ENCODE measurements at regions not wholly inside any gene's neighbourhood (a gene's known extent, or its start where the extent isn't known, plus 50 kb on each side); places are given as distances from the start of the nearest gene placed in this dataset.
"Not testable (repeated sequence)": the region's sequence is repeated elsewhere in the genome, so short reads cannot be mapped to it uniquely, and the experiment has no call there.

- FAIRE-seq (no peak), DNase-seq (ENCODE audit: low read depth) (no peak)
- H3K27me3 ChIP-seq (ENCODE audit: control insufficient read depth, insufficient read depth, low read length), result no peaks in the 10 kb centered on the region
- no peak overlapping the region for H3K4me3 ChIP-seq (ENCODE audit: low read depth, low read length)
- TF ChIP-seq CTCF (IDR thresholded peaks at IDR 0.05; ENCODE audit: insufficient read depth, low read length, severe bottlenecking), result no peak
- H3K36me3 ChIP-seq (ENCODE audit: control insufficient read depth, insufficient read depth, low read length), result no peaks in the 10 kb centered on the region
These were observed 107.3 kb upstream of the POU3F1 start for GRCh38 chr1:38153778-38154470.

GRCh38 chr1:38153066-38153777 is 106.6 kb upstream of the POU3F1 start:
- H3K4me3 ChIP-seq (ENCODE audit: low read depth, low read length), result no peak overlapping the region
- H3K27me3 ChIP-seq (ENCODE audit: control insufficient read depth, insufficient read depth, low read length), result no peaks in the 10 kb centered on the region
- DNase-seq (ENCODE audit: low read depth), result no peak
- no peaks in the 10 kb centered on the region for H3K36me3 ChIP-seq (ENCODE audit: control insufficient read depth, insufficient read depth, low read length)
- TF ChIP-seq CTCF (IDR thresholded peaks at IDR 0.05; ENCODE audit: insufficient read depth, low read length, severe bottlenecking), result no peak
- no peak for FAIRE-seq

- no peaks in the 10 kb centered on the region for H3K36me3 ChIP-seq (ENCODE audit: control insufficient read depth, insufficient read depth, low read length)
- H3K27me3 ChIP-seq (ENCODE audit: control insufficient read depth, insufficient read depth, low read length), result no peaks in the 10 kb centered on the region
- peak; percentile 43 for TF ChIP-seq CTCF (IDR thresholded peaks at IDR 0.05; ENCODE audit: insufficient read depth, low read length, severe bottlenecking)
- FAIRE-seq (no peak), DNase-seq (ENCODE audit: low read depth) (peak; percentile 54)
- no peak overlapping the region for H3K4me3 ChIP-seq (ENCODE audit: low read depth, low read length)
These were observed 105.9 kb upstream of the POU3F1 start for GRCh38 chr1:38152351-38153065.

GRCh38 chr1:38151399-38151798 is 104.8 kb upstream of the POU3F1 start:
- DNase-seq (ENCODE audit: low read depth), result no peak
- Histone ChIP-seq H3K27me3 (ENCODE audit: control insufficient read depth, insufficient read depth, low read length) (no peaks in the 10 kb centered on the region), H3K36me3 (ENCODE audit: control insufficient read depth, insufficient read depth, low read length) (no peaks in the 10 kb centered on the region), H3K4me3 (ENCODE audit: low read depth, low read length) (no peak overlapping the region)
- no peak for FAIRE-seq
- TF ChIP-seq CTCF (IDR thresholded peaks at IDR 0.05; ENCODE audit: insufficient read depth, low read length, severe bottlenecking), result no peak

DNA sequence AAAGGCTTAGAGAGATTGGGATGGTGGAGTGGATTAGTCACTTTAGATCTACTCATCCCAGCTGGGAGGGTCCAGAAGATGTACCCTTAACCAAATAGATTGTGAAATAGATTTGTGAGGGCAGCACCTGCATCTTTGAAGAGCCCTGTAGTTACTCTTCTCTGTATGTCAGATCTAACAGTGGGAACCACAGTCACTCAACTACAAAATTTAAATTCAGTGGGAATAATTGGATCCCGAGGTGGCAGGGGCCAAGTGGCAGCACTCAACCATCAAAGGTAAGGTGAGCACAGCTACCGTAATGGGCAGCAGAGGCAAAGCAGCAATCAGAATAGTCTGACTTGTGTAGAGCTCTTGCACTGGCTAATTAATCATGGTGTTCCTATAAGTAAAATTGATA is 99.5 kb upstream of the POU3F1 start:
- FAIRE-seq; DNase-seq (ENCODE audit: low read depth); H3K36me3 ChIP-seq (ENCODE audit: control insufficient read depth, insufficient read depth, low read length); H3K4me3 ChIP-seq (ENCODE audit: low read depth, low read length); H3K27me3 ChIP-seq (ENCODE audit: control insufficient read depth, insufficient read depth, low read length): not testable (repeated sequence)

GRCh38 chr1:38142606-38143005 is 96.0 kb upstream of the POU3F1 start:
- DNase-seq (ENCODE audit: low read depth) (no peak), FAIRE-seq (no peak)
- H3K36me3 ChIP-seq (ENCODE audit: control insufficient read depth, insufficient read depth, low read length), result no peaks in the 10 kb centered on the region
- H3K4me3 ChIP-seq (ENCODE audit: low read depth, low read length), result no peak overlapping the region
- H3K27me3 ChIP-seq (ENCODE audit: control insufficient read depth, insufficient read depth, low read length), result no peaks in the 10 kb centered on the region
- TF ChIP-seq CTCF (IDR thresholded peaks at IDR 0.05; ENCODE audit: insufficient read depth, low read length, severe bottlenecking), result no peak
